ENCODE measurements at regions not wholly inside any gene's neighbourhood (a gene's known extent, or its start where the extent isn't known, plus 50 kb on each side); places are given as distances from the start of the nearest gene placed in this dataset.

- DNase-seq (ENCODE audit: low read depth), result no peak
- in situ Hi-C loops (cut with HindIII; ENCODE audit: low pct_unique_long_range_greater_than_20kb, low sequenced_read_pairs), result no loop called here
These were observed 851.3 kb downstream of the TFAP2A start for GRCh38 chr6:9563568-9563967.

GRCh38 chr6:9554806-9555205 lies 860.1 kb downstream of the TFAP2A start:
- in situ Hi-C loops (cut with HindIII; ENCODE audit: low pct_unique_long_range_greater_than_20kb, low sequenced_read_pairs), result no loop called here
- no peak for DNase-seq (ENCODE audit: low read depth)

GRCh38 chr6:9554323-9554722 lies 860.6 kb downstream of the TFAP2A start:
- no peak for DNase-seq (ENCODE audit: low read depth)
- in situ Hi-C loops (cut with HindIII; ENCODE audit: low pct_unique_long_range_greater_than_20kb, low sequenced_read_pairs), result no loop called here

GRCh38 chr6:9553002-9553401 lies 861.9 kb downstream of the TFAP2A start:
- DNase-seq (ENCODE audit: low read depth), result no peak
- in situ Hi-C loops (cut with HindIII; ENCODE audit: low pct_unique_long_range_greater_than_20kb, low sequenced_read_pairs), result no loop called here

- in situ Hi-C loops (cut with HindIII; ENCODE audit: low pct_unique_long_range_greater_than_20kb, low sequenced_read_pairs), result no loop called here
- DNase-seq (ENCODE audit: low read depth), result no peak
These were observed 871.2 kb downstream of the TFAP2A start for GRCh38 chr6:9543649-9544048.

GRCh38 chr6:9540534-9541126 lies 874.2 kb downstream of the TFAP2A start:
- DNase-seq (ENCODE audit: low read depth), result peak; percentile 72
- in situ Hi-C loops (cut with HindIII; ENCODE audit: low pct_unique_long_range_greater_than_20kb, low sequenced_read_pairs), result no loop called here

- in situ Hi-C loops (cut with HindIII; ENCODE audit: low pct_unique_long_range_greater_than_20kb, low sequenced_read_pairs), result no loop called here
These were observed 874.7 kb downstream of the TFAP2A start for GRCh38 chr6:9540126-9540525.

GRCh38 chr6:9539231-9539755 lies 875.6 kb downstream of the TFAP2A start:
- in situ Hi-C loops (cut with HindIII; ENCODE audit: low pct_unique_long_range_greater_than_20kb, low sequenced_read_pairs), result no loop called here
- peak; percentile 100 for DNase-seq (ENCODE audit: low read depth)

More at GRCh38 chr6:9540126-9540525, 874.7 kb downstream of the TFAP2A start:
- peak; percentile 42 for DNase-seq (ENCODE audit: low read depth)

- in situ Hi-C loops (cut with HindIII; ENCODE audit: low pct_unique_long_range_greater_than_20kb, low sequenced_read_pairs), result no loop called here
- peak; percentile 88 for DNase-seq (ENCODE audit: low read depth)
These were observed 877.5 kb downstream of the TFAP2A start for GRCh38 chr6:9537381-9537780.

- DNase-seq (ENCODE audit: low read depth), result no peak
- in situ Hi-C loops (cut with HindIII; ENCODE audit: low pct_unique_long_range_greater_than_20kb, low sequenced_read_pairs), result no loop called here
These were observed 879.8 kb downstream of the TFAP2A start for GRCh38 chr6:9535106-9535505.

GRCh38 chr6:9532621-9533557 lies 882.0 kb downstream of the TFAP2A start:
- peak; percentile 82 for DNase-seq (ENCODE audit: low read depth)
- in situ Hi-C loops (cut with HindIII; ENCODE audit: low pct_unique_long_range_greater_than_20kb, low sequenced_read_pairs), result no loop called here

GRCh38 chr6:9527679-9528286 lies 887.1 kb downstream of the TFAP2A start:
- DNase-seq (ENCODE audit: low read depth), result no peak
- in situ Hi-C loops (cut with HindIII; ENCODE audit: low pct_unique_long_range_greater_than_20kb, low sequenced_read_pairs), result no loop called here

GRCh38 chr6:9523462-9523861 lies 891.4 kb downstream of the TFAP2A start:
- in situ Hi-C loops (cut with HindIII; ENCODE audit: low pct_unique_long_range_greater_than_20kb, low sequenced_read_pairs), result no loop called here
- DNase-seq (ENCODE audit: low read depth), result peak; percentile 59

GRCh38 chr6:9522101-9522500 lies 892.8 kb downstream of the TFAP2A start:
- no peak for DNase-seq (ENCODE audit: low read depth)
- in situ Hi-C loops (cut with HindIII; ENCODE audit: low pct_unique_long_range_greater_than_20kb, low sequenced_read_pairs), result no loop called here

GRCh38 chr6:9521152-9521530 lies 893.7 kb downstream of the TFAP2A start:
- no peak for DNase-seq (ENCODE audit: low read depth)
- in situ Hi-C loops (cut with HindIII; ENCODE audit: low pct_unique_long_range_greater_than_20kb, low sequenced_read_pairs), result no loop called here

GRCh38 chr6:9520417-9521151 lies 894.3 kb downstream of the TFAP2A start:
- in situ Hi-C loops (cut with HindIII; ENCODE audit: low pct_unique_long_range_greater_than_20kb, low sequenced_read_pairs), result no loop called here
- DNase-seq (ENCODE audit: low read depth), result peak; percentile 90

GRCh38 chr6:9518431-9518830 lies 896.4 kb downstream of the TFAP2A start:
- no peak for DNase-seq (ENCODE audit: low read depth)
- in situ Hi-C loops (cut with HindIII; ENCODE audit: low pct_unique_long_range_greater_than_20kb, low sequenced_read_pairs), result no loop called here

GRCh38 chr6:9517806-9518205 lies 897.1 kb downstream of the TFAP2A start:
- in situ Hi-C loops (cut with HindIII; ENCODE audit: low pct_unique_long_range_greater_than_20kb, low sequenced_read_pairs), result no loop called here
- no peak for DNase-seq (ENCODE audit: low read depth)
